ENCODE measurements at regions not wholly inside any gene's neighbourhood (a gene's known extent, or its start where the extent isn't known, plus 50 kb on each side); places are given as distances from the start of the nearest gene placed in this dataset.

- TF ChIP-seq CTCF (IDR thresholded peaks at IDR 0.05; ENCODE audit: extremely low read depth in 1 of 2, insufficient read depth in 1 of 2, low read depth in 1 of 2, low read length in 2 of 2) (no peak), JUN (IDR thresholded peaks at IDR 0.05; ENCODE audit: borderline replicate concordance, insufficient read depth, insufficient read length, low read depth) (no peak), MYC (IDR thresholded peaks at IDR 0.05; ENCODE audit: low read depth, low read length) (no peak)
Measured at GRCh38 chr6:112925702-112926101, 578.6 kb downstream of the RFPL4B start.

Data from endothelial cell of umbilical vein (primary cell).